ENCODE measurements at regions not wholly inside any gene's neighbourhood (a gene's known extent, or its start where the extent isn't known, plus 50 kb on each side); places are given as distances from the start of the nearest gene placed in this dataset.
"Not testable (repeated sequence)": the region's sequence is repeated elsewhere in the genome, so short reads cannot be mapped to it uniquely, and the experiment has no call there.

DNA sequence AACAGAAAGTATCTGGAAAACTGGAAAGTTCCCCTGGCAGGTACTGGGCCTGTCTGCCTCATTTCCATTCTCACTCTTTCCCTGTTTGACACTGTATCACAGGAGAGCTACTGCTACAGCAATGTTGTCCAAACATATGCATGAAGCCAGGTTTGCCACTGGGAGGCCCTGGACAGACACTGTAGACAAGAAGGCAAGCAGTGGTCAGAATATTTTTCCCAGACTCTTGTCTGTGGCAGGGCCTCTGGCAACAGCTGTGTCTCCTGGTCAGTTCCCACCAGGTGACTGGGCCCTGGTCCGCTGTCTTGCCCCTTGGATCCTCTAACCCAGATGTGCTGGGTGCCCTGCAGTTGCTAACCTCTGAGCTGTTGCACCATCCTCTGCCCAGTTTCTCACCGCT, 178.9 kb upstream of the FANCL start:
- DNase-seq (ENCODE audit: extremely low read depth, low read depth): no peak

DNA sequence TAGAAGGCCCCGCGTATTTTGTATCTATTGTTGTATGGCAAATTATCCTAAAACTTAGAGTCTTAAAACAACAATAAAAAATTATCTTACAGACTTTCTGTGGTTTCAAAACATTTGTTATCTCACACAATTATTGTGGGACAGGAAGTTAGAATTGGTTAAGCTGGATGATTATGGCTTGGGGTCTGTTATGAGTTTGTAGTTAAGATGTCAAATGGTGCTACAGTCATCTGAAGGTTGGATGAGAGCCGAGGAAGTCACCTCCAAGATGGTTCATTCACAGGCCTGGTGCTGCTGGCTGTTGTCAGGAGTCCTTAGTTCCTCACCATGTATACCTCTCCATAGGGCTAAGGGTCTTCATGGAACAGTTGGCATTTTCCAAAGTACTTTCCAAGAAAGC, 175.6 kb upstream of the FANCL start:
- no peak for DNase-seq (ENCODE audit: extremely low read depth, low read depth)

GRCh38 chr2:58414506-58414905, 173.4 kb upstream of the FANCL start:
- no peak for DNase-seq (ENCODE audit: extremely low read depth, low read depth)

DNA sequence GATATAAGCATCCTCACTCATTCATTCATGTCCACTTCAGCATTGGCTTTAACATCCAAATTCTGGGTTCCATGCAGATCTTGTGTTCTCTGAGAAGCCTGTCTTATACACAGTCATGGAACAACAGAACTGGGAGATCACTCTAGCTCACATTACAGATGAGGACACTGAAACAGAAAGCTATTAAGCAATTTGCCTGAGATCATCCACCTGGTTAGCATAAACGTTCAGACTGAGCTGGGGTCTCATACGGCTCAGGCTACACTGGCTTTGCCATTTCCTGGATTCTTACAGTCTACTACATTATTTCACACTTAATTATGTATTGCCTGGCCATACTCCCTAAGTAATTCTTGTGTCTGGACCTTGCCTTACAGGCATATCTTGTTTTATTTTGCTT, 169.4 kb upstream of the FANCL start:
- DNase-seq (ENCODE audit: extremely low read depth, low read depth): no peak

DNA sequence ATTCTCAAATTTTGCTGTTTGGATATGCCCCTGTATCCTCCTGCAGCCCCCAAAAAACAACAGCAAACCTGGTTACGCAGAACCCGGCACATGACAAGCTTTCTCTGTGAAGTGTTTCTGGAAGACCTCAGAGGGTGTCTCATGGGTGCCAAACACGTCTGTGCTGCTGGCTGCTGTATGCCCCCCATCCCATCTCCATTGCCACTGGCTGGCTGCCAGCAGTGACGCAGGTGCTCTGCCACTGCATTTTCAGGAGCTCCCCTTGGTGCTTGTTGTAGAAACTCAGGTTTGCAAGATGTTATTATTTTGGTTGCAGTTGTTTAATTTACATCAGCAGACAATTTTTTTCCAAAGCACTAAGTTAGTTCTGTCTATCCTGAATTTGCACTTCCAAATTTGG, 166.4 kb upstream of the FANCL start:
- DNase-seq (ENCODE audit: extremely low read depth, low read depth): no peak

GRCh38 chr2:58405341-58405740, 164.2 kb upstream of the FANCL start:
- no peak for DNase-seq (ENCODE audit: extremely low read depth, low read depth)

- no peak for DNase-seq (ENCODE audit: extremely low read depth, low read depth)
Measured at GRCh38 chr2:58401936-58402335, 160.8 kb upstream of the FANCL start.

GRCh38 chr2:58398406-58398805, 157.3 kb upstream of the FANCL start:
- no peak for DNase-seq (ENCODE audit: extremely low read depth, low read depth)

GRCh38 chr2:58387701-58388100, 146.6 kb upstream of the FANCL start:
- DNase-seq (ENCODE audit: extremely low read depth, low read depth): no peak

GRCh38 chr2:58386904-58387303, 145.8 kb upstream of the FANCL start:
- DNase-seq (ENCODE audit: extremely low read depth, low read depth): not testable (repeated sequence)

- DNase-seq (ENCODE audit: extremely low read depth, low read depth): no peak
Measured at GRCh38 chr2:58378152-58378551, 137.0 kb upstream of the FANCL start.

GRCh38 chr2:58377181-58377580, 136.1 kb upstream of the FANCL start:
- DNase-seq (ENCODE audit: extremely low read depth, low read depth): no peak

GRCh38 chr2:58376592-58376991, 135.5 kb upstream of the FANCL start:
- DNase-seq (ENCODE audit: extremely low read depth, low read depth): no peak

- no peak for DNase-seq (ENCODE audit: extremely low read depth, low read depth)
Measured at GRCh38 chr2:58369594-58369993, 128.5 kb upstream of the FANCL start.

DNA sequence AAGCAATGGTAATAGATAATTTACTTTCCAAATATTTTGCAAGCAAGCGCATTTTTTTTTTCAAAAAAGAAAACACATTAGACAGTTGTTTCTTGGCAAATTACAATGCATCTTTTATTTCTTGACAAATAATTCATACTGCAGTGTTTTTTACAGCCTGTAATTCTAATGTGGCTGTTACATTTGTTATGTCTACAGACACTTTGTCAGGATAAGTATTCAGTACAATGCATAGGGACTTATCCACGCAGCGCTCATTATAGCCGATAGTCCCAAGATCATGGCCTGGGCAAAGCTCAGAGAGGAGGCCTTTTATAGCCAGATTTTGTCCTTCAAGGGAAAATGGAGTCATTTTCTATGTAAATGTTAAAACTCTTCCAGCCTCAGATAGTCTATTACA, 123.0 kb upstream of the FANCL start:
- DNase-seq (ENCODE audit: extremely low read depth, low read depth): no peak

GRCh38 chr2:58358026-58358425, 116.9 kb upstream of the FANCL start:
- DNase-seq (ENCODE audit: extremely low read depth, low read depth): no peak

- DNase-seq (ENCODE audit: extremely low read depth, low read depth): no peak
Measured at GRCh38 chr2:58357521-58357920, 116.4 kb upstream of the FANCL start.

GRCh38 chr2:58354230-58354629, 113.1 kb upstream of the FANCL start:
- no peak for DNase-seq (ENCODE audit: extremely low read depth, low read depth)

DNA sequence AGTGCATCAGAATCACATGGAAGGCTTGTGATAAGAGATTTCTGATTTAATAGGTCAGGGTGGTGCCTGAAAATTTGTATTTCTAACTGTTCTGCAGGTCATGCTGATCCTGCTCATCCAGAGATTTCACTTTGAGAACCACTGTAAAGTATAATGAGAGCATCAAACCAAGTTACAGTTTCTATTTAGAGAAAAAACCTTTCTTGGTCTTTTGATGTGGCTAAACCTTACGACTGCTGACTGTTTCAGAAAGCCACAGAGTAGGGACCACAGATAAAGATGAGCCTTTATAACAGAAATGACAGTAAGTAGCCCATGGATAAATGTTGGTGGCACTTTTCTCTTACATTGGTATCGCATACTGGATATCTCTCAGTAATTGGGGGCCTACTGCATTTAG, 109.4 kb upstream of the FANCL start:
- no peak for DNase-seq (ENCODE audit: extremely low read depth, low read depth)

- DNase-seq (ENCODE audit: extremely low read depth, low read depth): no peak
Measured at GRCh38 chr2:58347810-58348209, 106.7 kb upstream of the FANCL start.

DNA sequence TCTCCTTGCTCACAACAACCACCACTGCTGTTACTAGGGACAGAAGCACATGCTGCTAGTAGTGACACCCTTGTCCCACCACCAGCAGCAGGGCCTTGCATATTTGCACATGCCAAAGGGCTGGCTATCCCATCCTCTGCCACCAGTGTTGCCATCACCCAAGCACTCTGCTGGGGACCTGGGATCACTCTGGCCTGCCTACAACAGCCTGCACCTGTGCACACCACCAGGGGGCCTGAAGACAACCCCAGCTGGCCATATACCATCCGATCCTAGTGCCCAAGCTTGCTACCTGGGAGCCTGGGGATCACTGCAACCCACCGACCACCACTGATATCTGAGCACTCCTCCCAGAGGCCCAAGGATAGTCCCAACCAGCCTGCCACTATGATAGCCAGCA, 99.9 kb upstream of the FANCL start:
- DNase-seq (ENCODE audit: extremely low read depth, low read depth): no peak

- DNase-seq (ENCODE audit: extremely low read depth, low read depth): no peak
Measured at GRCh38 chr2:58339548-58340243, 98.6 kb upstream of the FANCL start.

DNA sequence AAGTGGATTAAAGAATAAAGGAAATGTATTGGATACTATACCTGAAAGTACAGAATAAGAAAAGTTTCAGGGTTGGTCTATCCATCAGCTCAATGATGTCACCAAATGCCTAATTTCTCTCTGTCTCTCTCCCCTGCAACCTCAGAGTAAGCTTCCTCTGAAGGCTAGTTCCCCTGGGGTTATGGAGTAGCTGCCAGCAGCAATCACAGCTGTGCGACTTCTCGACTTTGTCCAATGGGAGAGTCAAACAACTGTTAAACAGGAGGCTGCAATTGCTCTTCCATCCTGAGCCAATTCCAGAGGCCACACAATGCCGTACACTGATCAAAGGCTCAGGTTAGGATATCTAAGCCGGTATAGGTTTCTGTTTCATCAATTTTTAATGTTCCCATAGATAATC, 95.3 kb upstream of the FANCL start:
- no peak for DNase-seq (ENCODE audit: extremely low read depth, low read depth)

Data from NCI-H460 (cell line).